Choroid plexus epithelial cell (primary cell): ENCODE measurements at regions not wholly inside any gene's neighbourhood (a gene's known extent, or its start where the extent isn't known, plus 50 kb on each side); places are given as distances from the start of the nearest gene placed in this dataset.

Experiments used
- DNase-seq: peaks from one replicate; pipeline ENCODE4 v3.0.0-alpha.2; 2010; ENCODE audit warnings: low read depth
- H3K4me3 ChIP-seq: 2 replicates; pipeline ENCODE4 v1.5.1; 2011; ENCODE audit warnings: low read depth, mild to moderate bottlenecking, control low read depth, low read length, moderate library complexity
- CTCF ChIP-seq: conservative IDR thresholded peaks from 2 replicates; pipeline ENCODE4 v1.5.1; 2011; ENCODE audit warnings: low read depth, mild to moderate bottlenecking, control low read depth, inconsistent platforms, low read length, moderate library complexity

DNA sequence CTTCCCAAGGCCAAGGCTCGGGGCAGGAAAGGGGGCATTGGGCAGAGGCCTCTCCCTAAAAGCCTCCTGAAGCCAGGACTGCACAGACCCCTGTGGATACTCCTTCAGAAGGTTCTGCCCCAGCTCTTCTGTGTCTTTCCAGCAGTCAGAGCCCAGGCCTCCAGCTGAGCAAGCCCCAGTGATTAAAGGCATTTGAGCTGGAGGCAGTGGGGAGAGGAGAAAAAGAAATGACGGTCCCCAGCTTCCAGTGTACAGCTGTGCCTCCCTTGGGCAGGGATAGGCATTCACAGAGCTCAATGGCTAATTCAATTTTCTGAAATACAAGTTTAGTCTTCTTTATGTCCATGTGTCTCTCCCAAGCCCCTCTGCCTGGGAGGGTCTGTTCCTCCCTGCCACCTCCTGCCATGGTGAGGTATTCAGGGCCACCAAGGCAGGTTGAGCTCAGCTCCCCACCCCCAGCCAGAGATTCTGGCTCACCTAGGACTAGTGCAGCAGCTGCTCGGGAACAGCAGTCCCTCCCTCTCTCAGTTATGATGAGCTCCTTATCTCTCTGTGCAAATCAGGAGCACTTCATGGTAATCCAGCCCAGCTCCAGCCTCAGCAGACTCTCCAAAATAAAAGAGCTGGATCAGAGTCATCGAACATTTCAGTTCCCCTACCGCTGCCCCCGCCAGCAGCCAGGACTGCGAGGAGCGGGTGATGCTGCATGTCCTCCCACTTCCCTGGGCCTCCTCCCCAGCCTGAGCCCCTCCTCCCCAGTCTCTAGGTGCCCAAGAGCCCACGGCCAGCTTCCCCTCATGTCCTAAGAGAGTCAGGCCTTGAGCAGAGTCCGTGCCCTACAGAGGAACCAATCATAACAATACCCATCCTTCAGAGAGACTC lies 208.4 kb upstream of the ZC3H12A start:
- no peak for DNase-seq
- no peak overlapping the region for H3K4me3 ChIP-seq
- no peak for TF ChIP-seq CTCF

GRCh38 chr1:37267111-37267835 lies 207.1 kb upstream of the ZC3H12A start:
- no peak overlapping the region for H3K4me3 ChIP-seq
- DNase-seq, result no peak
- no peak for TF ChIP-seq CTCF

GRCh38 chr1:37270639-37271038 lies 203.7 kb upstream of the ZC3H12A start:
- DNase-seq, result no peak
- TF ChIP-seq CTCF, result no peak
- H3K4me3 ChIP-seq, result no peak overlapping the region

- no peak overlapping the region for H3K4me3 ChIP-seq
- DNase-seq, result no peak
- no peak for TF ChIP-seq CTCF
Observed at GRCh38 chr1:37272626-37273025, 201.8 kb upstream of the ZC3H12A start.

DNA sequence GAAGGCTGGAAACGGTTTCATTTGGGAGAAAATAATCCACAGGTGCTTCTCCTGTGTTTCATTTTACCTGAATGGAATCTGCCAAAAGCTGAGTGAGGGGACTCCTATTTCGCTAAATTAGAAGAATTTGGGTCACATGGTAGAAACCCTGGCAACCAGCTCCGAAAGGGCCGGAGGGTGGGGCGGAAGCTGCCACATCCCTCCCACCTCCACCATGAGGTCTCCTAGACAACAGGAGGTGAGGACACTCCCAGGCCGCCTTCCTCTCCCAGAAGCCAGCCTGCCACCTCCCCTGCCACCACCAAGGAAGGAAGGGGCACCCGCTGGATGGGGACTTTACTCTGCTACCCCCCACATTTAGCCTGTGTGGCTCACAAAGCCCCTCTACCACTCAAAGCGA lies 199.9 kb upstream of the ZC3H12A start:
- DNase-seq, result no peak
- no peak for TF ChIP-seq CTCF
- H3K4me3 ChIP-seq, result no peak overlapping the region

- TF ChIP-seq CTCF, result no peak
- H3K4me3 ChIP-seq, result no peak overlapping the region
- DNase-seq, result no peak
Observed at GRCh38 chr1:37274938-37275631, 199.3 kb upstream of the ZC3H12A start.
